NT2/D1 (cell line): ENCODE measurements at regions not wholly inside any gene's neighbourhood (a gene's known extent, or its start where the extent isn't known, plus 50 kb on each side); places are given as distances from the start of the nearest gene placed in this dataset.

Source experiments
- SUZ12 ChIP-seq: IDR thresholded peaks from 2 replicates; pipeline ENCODE4 v1.6.1; 2011; ENCODE audit not compliant: insufficient read length, insufficient read depth; ENCODE audit errors: extremely low read depth
- YY1 ChIP-seq: IDR thresholded peaks from 2 replicates; pipeline ENCODE4 v1.6.1; 2011; ENCODE audit not compliant: insufficient read length, insufficient read depth
- ZNF274 ChIP-seq: IDR thresholded peaks from 2 replicates; pipeline ENCODE4 v1.6.1; 2011; ENCODE audit warnings: mild to moderate bottlenecking, low read depth, low read length

GRCh38 chr13:82664183-82664582, 1218.1 kb downstream of the SLITRK1 start:
- no peak for TF ChIP-seq ZNF274
- no peak for TF ChIP-seq YY1
- no peak for TF ChIP-seq SUZ12
